K562 (cell line): ENCODE measurements at regions not wholly inside any gene's neighbourhood (a gene's known extent, or its start where the extent isn't known, plus 50 kb on each side); places are given as distances from the start of the nearest gene placed in this dataset.

Experiments
- ATAC-seq: fragments of 200-7000 bp; cut with Tn5 transposase; 3 replicates; pipeline ENCODE4 v1.9.1; 2020; ENCODE audit warnings: moderate library complexity
- BruUV-seq: library from RNA; stranded (reverse); fragments of 400-500 nt; replicated peaks from 2 replicates; lab custom pipeline; 2021; lab: Mats Ljungman, UMichigan
- CTCF ChIA-PET: fragments of 300-600 bp; formaldehyde crosslinking; extraction: SDS; loops from one replicate; lab custom pipeline; 2021; ENCODE audit warnings: low intra/inter-chr PET ratio; lab: Yijun Ruan, JAX
- POLR2A ChIA-PET: fragments of 300-600, 350-650 bp; sonication (Branson Sonifier 250); formaldehyde crosslinking; extraction: SDS; loops from one replicate; lab custom pipeline; 2021; ENCODE audit warnings: antibody characterized with exemption, inconsistent platforms; lab: Yijun Ruan, JAX
- DNase-seq, 4 experiments: peaks; one replicate each; pipeline versions ENCODE4 v3.0.0 to v3.0.0-alpha.2; 2011 to 2018; ENCODE audit warnings: low spot score in 3 of 4, mixed read lengths in 3 of 4; ENCODE audit errors: extremely low read depth in 1 of 4
- FAIRE-seq: peaks from 2 replicates; lab custom pipeline; 2011; peaks lifted over from hg19 to GRCh38; lab: Jason Lieb, UNC
- H2AFZ ChIP-seq: 2 replicates; pipeline ENCODE4 v1.6.0; 2011; ENCODE audit warnings: low read depth, low read length, control low read depth, inconsistent platforms
- H3K27ac ChIP-seq: fragments of 200-600 bp; 3 replicates; pipeline ENCODE4 v1.8.0; 2011; ENCODE audit warnings: low read depth, mild to moderate bottlenecking, control low read depth, inconsistent platforms, low read length, moderate library complexity, mixed read lengths; ENCODE audit errors: extremely low read depth
- H3K27me3 ChIP-seq, 2 experiments: fragments of 300-600 bp in 1 of 2; 2 replicates in 1 of 2; 3 replicates in 1 of 2; pipeline versions ENCODE4 v1.6.0 to v1.8.0; 2011; ENCODE audit warnings: inconsistent platforms in 2 of 2, low read length in 2 of 2, mild to moderate bottlenecking in 1 of 2, mixed read lengths in 1 of 2, moderate library complexity in 1 of 2; ENCODE audit not compliant: control insufficient read depth in 2 of 2, insufficient read depth in 2 of 2
- H3K36me3 ChIP-seq: fragments of 300-600 bp; 3 replicates; pipeline ENCODE4 v1.8.0; 2011; ENCODE audit warnings: mild to moderate bottlenecking, low read length, inconsistent platforms; ENCODE audit not compliant: control insufficient read depth, insufficient read depth
- H3K4me1 ChIP-seq, 2 experiments: fragments of 200-600 bp in 1 of 2; replicated peaks in 1 of 2; 2 replicates in 1 of 2; 3 replicates in 1 of 2; pipeline versions ENCODE4 v1.5.1 to v1.8.0; 2011; ENCODE audit warnings: inconsistent platforms in 2 of 2, low read length in 2 of 2, mild to moderate bottlenecking in 1 of 2, mixed read lengths in 1 of 2, moderate library complexity in 1 of 2; ENCODE audit not compliant: control insufficient read depth in 2 of 2, insufficient read depth in 2 of 2
- H3K4me2 ChIP-seq: 2 replicates; pipeline ENCODE4 v1.6.1; 2011; ENCODE audit warnings: low read length, control low read depth, inconsistent platforms, mixed read lengths; ENCODE audit not compliant: insufficient read depth
- H3K4me3 ChIP-seq: fragments of 200-600 bp; sonication (generic), shearing (Covaris generic); 2 replicates; pipeline ENCODE4 v1.5.1; 2016; ENCODE audit warnings: control low read depth, inconsistent platforms
- H3K79me2 ChIP-seq: fragments of 200-600 bp; 3 replicates; pipeline ENCODE4 v1.8.0; 2011; ENCODE audit warnings: low read length, inconsistent platforms; ENCODE audit not compliant: control insufficient read depth, insufficient read depth
- H3K9ac ChIP-seq, 2 experiments: 2 replicates each; pipeline versions ENCODE4 v1.6.0 to v1.6.1; 2011; ENCODE audit warnings: low read depth in 2 of 2, low read length in 2 of 2, control low read depth in 1 of 2, inconsistent platforms in 1 of 2, mild to moderate bottlenecking in 1 of 2, mixed read lengths in 1 of 2; ENCODE audit not compliant: insufficient read depth in 1 of 2
- H3K9me1 ChIP-seq: one replicate; pipeline ENCODE4 v1.6.0; 2011; ENCODE audit warnings: inconsistent platforms, mild to moderate bottlenecking, low read length, moderate library complexity; ENCODE audit not compliant: control insufficient read depth, insufficient read depth
- H3K9me3 ChIP-seq: replicated peaks from 2 replicates; pipeline ENCODE4 v1.5.1; 2011; ENCODE audit warnings: low read depth, low read length, inconsistent platforms; ENCODE audit not compliant: control insufficient read depth, insufficient read depth
- H4K20me1 ChIP-seq: replicated peaks from 2 replicates; pipeline ENCODE4 v1.6.1; 2011; ENCODE audit warnings: low read length, inconsistent platforms, mixed read lengths; ENCODE audit not compliant: control insufficient read depth, insufficient read depth
- CTCFL ChIP-seq: IDR thresholded peaks from 2 replicates; pipeline ENCODE4 v1.6.1; 2011; ENCODE audit warnings: borderline replicate concordance, low read depth, mild to moderate bottlenecking, moderate library complexity, low read length; ENCODE audit not compliant: insufficient read depth, poor library complexity, severe bottlenecking
- CXXC5 ChIP-seq: fragments of 250-450 bp; sonication (Bioruptor Pico); IDR thresholded peaks from 2 replicates; pipeline ENCODE4 v1.8.0; 2022; ENCODE audit warnings: inconsistent platforms, mild to moderate bottlenecking, moderate library complexity
- DMBX1 ChIP-seq: fragments of 250-450 bp; sonication (Bioruptor Pico); IDR thresholded peaks from 2 replicates; pipeline ENCODE4 v1.8.0; 2022; ENCODE audit warnings: inconsistent platforms, mild to moderate bottlenecking, moderate library complexity, borderline replicate concordance
- E2F4 ChIP-seq: sonication (generic); formaldehyde crosslinking; IDR thresholded peaks from 2 replicates; pipeline ENCODE4 v1.8.0; 2022; ENCODE audit warnings: mild to moderate bottlenecking, low read depth, missing genetic modification reagents
- GTF2A2 ChIP-seq: IDR thresholded peaks from 2 replicates; pipeline ENCODE4 v1.6.1; 2016; ENCODE audit warnings: mild to moderate bottlenecking, missing genetic modification characterization, missing compliant biosample characterization
- JUN ChIP-seq, 2 experiments: sonication (generic) in 1 of 2; formaldehyde crosslinking in 1 of 2; IDR thresholded peaks; 2 replicates each; pipeline versions ENCODE4 v1.6.1 to v1.8.0; 2012 to 2022; ENCODE audit warnings: borderline replicate concordance in 2 of 2, mild to moderate bottlenecking in 2 of 2, improper control_type of control experiment in 1 of 2, low read depth in 1 of 2, low read length in 1 of 2, missing genetic modification reagents in 1 of 2
- KHSRP ChIP-seq: fragments of 450-650 bp; IDR thresholded peaks from 2 replicates; pipeline ENCODE4 v1.6.1; 2017
- LARP7 ChIP-seq: fragments of 450-650 bp; IDR thresholded peaks from 2 replicates; pipeline ENCODE4 v1.6.1; 2016
- NFIX ChIP-seq: fragments of 250-450 bp; sonication (Bioruptor Pico); IDR thresholded peaks from 2 replicates; pipeline ENCODE4 v1.4.0; 2020; ENCODE audit warnings: low read depth, mild to moderate bottlenecking, moderate library complexity
- NR2F6 ChIP-seq: fragments of 450-650 bp; formaldehyde crosslinking; IDR thresholded peaks from 2 replicates; pipeline ENCODE4 v1.4.0; 2020; ENCODE audit warnings: mild to moderate bottlenecking
- PHF20 ChIP-seq: fragments of 450-650 bp; IDR thresholded peaks from 2 replicates; pipeline ENCODE4 v1.6.1; 2018; ENCODE audit not compliant: partially characterized antibody
- XRCC4 ChIP-seq: IDR thresholded peaks from one replicate; pipeline ENCODE4 v1.6.1; 2011; ENCODE audit not compliant: insufficient read depth, insufficient read length; ENCODE audit errors: extremely low read depth
- ZNF133 ChIP-seq: fragments of 250-450 bp; sonication (Bioruptor Pico); IDR thresholded peaks from 2 replicates; pipeline ENCODE4 v1.4.0; 2020; ENCODE audit warnings: mild to moderate bottlenecking
- ZNF589 ChIP-seq: fragments of 200-800 bp; sonication (Bioruptor generic); IDR thresholded peaks from 2 replicates; pipeline ENCODE4 v1.6.1; 2016; ENCODE audit warnings: low read depth, missing genetic modification characterization, missing compliant biosample characterization
- WGBS: fragments of 100-300 bp; shearing (Covaris generic); methylation state at CpG from one replicate; pipeline ENCODE4 v1.1.6; 2016; ENCODE audit warnings: low coverage, mixed read lengths; ENCODE audit not compliant: insufficient coverage; ENCODE audit errors: missing lambda C conversion rate; 5-methylcytosine and 5-hydroxymethylcytosine counted together
- in situ Hi-C: fragments of 300-500 bp; cut with MboI; formaldehyde crosslinking; loops from 4 replicates; pipeline ENCODE4 v1.15.0; 2018; ENCODE audit warnings: inconsistent platforms, mixed read lengths
- intact Hi-C: fragments of 100-400 bp; cut with micrococcal nuclease; formaldehyde crosslinking; loops from 2 replicates; pipeline ENCODE4 v1.14.2; 2022
- TF ChIP-seq, protein P1 (sequence below): fragments of 250-450 bp; sonication (Bioruptor Pico); IDR thresholded peaks from 2 replicates; pipeline ENCODE4 v1.4.0; 2020
- TF ChIP-seq, protein P2 (sequence below): IDR thresholded peaks from 2 replicates; pipeline ENCODE4 v1.6.1; 2012; ENCODE audit warnings: low read depth, low read length, improper control_type of control experiment, borderline replicate concordance

DNA sequence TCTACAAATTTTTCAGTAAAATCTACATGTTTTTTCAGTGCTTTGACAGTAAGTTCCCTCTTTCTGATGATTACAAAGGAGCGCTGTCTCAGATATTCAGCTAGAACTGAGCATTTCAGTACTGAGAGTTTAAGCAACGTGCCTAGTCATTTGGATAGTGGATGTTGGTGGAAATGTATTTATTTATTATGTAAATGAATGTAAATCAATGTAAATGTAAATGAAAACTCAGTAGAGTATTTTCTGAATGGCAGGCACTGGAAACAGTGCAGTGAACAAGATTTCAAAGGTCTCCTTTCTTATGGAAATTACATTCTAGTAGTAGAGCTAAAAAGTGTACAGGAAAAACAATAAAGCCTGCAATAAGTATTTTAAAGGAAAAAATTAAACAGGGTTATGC is 370.2 kb upstream of the SPANXN4 start (continued):
- TF ChIP-seq, protein P1, sequence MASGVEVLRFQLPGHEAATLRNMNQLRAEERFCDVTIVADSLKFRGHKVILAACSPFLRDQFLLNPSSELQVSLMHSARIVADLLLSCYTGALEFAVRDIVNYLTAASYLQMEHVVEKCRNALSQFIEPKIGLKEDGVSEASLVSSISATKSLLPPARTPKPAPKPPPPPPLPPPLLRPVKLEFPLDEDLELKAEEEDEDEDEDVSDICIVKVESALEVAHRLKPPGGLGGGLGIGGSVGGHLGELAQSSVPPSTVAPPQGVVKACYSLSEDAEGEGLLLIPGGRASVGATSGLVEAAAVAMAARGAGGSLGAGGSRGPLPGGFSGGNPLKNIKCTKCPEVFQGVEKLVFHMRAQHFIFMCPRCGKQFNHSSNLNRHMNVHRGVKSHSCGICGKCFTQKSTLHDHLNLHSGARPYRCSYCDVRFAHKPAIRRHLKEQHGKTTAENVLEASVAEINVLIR (CRISPR knock-in tag) = no peak
- TF ChIP-seq LARP7 (no peak), GTF2A2 (no peak), XRCC4 (no peak), ZNF133 (no peak), NFIX (CRISPR knock-in tag) (no peak), PHF20 (no peak)
- TF ChIP-seq, protein P2, sequence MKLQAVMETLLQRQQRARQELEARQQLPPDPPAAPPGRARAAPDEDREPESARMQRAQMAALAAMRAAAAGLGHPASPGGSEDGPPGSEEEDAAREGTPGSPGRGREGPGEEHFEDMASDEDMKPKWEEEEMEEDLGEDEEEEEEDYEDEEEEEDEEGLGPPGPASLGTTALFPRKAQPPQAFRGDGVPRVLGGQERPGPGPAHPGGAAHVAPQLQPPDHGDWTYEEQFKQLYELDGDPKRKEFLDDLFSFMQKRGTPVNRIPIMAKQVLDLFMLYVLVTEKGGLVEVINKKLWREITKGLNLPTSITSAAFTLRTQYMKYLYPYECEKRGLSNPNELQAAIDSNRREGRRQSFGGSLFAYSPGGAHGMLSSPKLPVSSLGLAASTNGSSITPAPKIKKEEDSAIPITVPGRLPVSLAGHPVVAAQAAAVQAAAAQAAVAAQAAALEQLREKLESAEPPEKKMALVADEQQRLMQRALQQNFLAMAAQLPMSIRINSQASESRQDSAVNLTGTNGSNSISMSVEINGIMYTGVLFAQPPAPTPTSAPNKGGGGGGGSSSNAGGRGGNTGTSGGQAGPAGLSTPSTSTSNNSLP = no peak

- no peaks in the 10 kb centered on the region for H3K79me2 ChIP-seq
- POLR2A ChIA-PET = no interaction called here
- WGBS = 0% methylated on average over 1 of the region's 2 CpGs
- H3K9ac ChIP-seq = no peak overlapping the region
- H3K36me3 ChIP-seq = no peaks in the 10 kb centered on the region
- in situ Hi-C loops = no loop called here
- ATAC-seq (no peak), DNase-seq (no peak), FAIRE-seq (no peak)
- CTCF ChIA-PET = no interaction called here
- H3K9me1 ChIP-seq = no peaks in the 10 kb centered on the region
- H3K4me2 ChIP-seq = no peak overlapping the region
- no TSS peak for BruUV-seq
- intact Hi-C loops = no loop called here
- no peak overlapping the region for H3K27ac ChIP-seq
- H3K4me1 ChIP-seq = no peaks in the 10 kb centered on the region
- H4K20me1 ChIP-seq = no peaks in the 10 kb centered on the region
- no peaks in the 10 kb centered on the region for H3K27me3 ChIP-seq
- no peak overlapping the region for H3K4me3 ChIP-seq
- no peak overlapping the region for H2AFZ ChIP-seq
- no peaks in the 10 kb centered on the region for H3K9me3 ChIP-seq
- TF ChIP-seq DMBX1 (CRISPR knock-in tag) (no peak), NR2F6 (CRISPR knock-in tag) (no peak), E2F4 (CRISPR knock-in tag) (no peak), CTCFL (no peak), JUN (IDR thresholded peaks at IDR 0.05; ENCODE audit: borderline replicate concordance, low read depth, low read length) (no peak), JUN (CRISPR knock-in tag; IDR thresholded peaks at IDR 0.05; ENCODE audit: borderline replicate concordance) (no peak), ZNF589 (no peak), KHSRP (no peak), NFIX (CRISPR knock-in tag) (no peak), CXXC5 (CRISPR knock-in tag) (no peak)
Measured at GRCh38 chrX:142637206-142637605, 388.5 kb upstream of the SPANXN4 start.
